ENCODE measurements at regions not wholly inside any gene's neighbourhood (a gene's known extent, or its start where the extent isn't known, plus 50 kb on each side); places are given as distances from the start of the nearest gene placed in this dataset.

DNA sequence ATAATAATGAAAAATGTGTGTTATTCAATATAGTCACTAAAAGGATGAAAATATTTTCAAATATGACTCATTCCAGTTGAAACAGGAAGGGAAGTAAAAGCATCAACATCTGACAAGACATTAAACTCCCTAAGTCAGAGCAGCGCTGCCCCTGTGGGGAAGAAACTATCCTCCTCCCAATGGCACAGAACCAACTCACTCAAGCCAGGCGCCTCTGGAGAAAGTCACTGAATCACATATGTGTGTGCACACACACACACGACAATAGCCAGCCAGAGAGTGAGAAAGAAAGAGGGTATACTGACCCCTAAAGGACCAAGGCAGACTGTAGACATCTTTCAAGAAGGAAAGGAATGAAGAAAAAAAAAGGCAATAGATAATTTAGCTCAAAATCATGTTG, 126.9 kb downstream of the SETD4 start:
- Histone ChIP-seq H4K20me1 (ENCODE audit: control insufficient read depth, insufficient read depth, insufficient read length) (no peaks in the 10 kb centered on the region), H3T11ph (ENCODE audit: low read length) (no peak overlapping the region), H3K56ac (ENCODE audit: insufficient read length, low read depth, low read length) (no peak overlapping the region), H3K79me2 (ENCODE audit: insufficient read depth, low read length) (no peaks in the 10 kb centered on the region), H3K9me3 (ENCODE audit: control insufficient read depth, low read depth, low read length) (no peaks in the 10 kb centered on the region), H4K8ac (replicated peaks; ENCODE audit: insufficient read length, low read depth, low read length) (no peak overlapping the region), H2AFZ (ENCODE audit: low read length) (no peak overlapping the region), H3K23ac (ENCODE audit: insufficient read length, low read depth, low read length) (no peak overlapping the region), H2BK120ac (ENCODE audit: low read depth, low read length, poor library complexity, severe bottlenecking) (no peak overlapping the region), H3K18ac (ENCODE audit: insufficient read length, low read depth, low read length) (no peak overlapping the region), H3K14ac (ENCODE audit: insufficient read depth, low read length) (no peak overlapping the region), H3K27ac (ENCODE audit: insufficient read length, low read depth, low read length) (no peak overlapping the region), H2BK5ac (ENCODE audit: insufficient read length, low read length) (no peak overlapping the region), H2BK15ac (ENCODE audit: low read depth, low read length) (no peak overlapping the region), H2BK20ac (ENCODE audit: low read depth, low read length, poor library complexity, severe bottlenecking) (no peak overlapping the region), H2AK5ac (ENCODE audit: insufficient read length, low read length) (no peak overlapping the region), H3K4me2 (ENCODE audit: insufficient read depth, insufficient read length, low read length) (no peak overlapping the region), H3K4me1 (ENCODE audit: insufficient read depth, low read length) (no peaks in the 10 kb centered on the region), H3K4ac (ENCODE audit: low read depth, low read length) (no peak overlapping the region), H3K23me2 (ENCODE audit: insufficient read length, low read depth, low read length, poor library complexity, severe bottlenecking) (no peaks in the 10 kb centered on the region), H3K79me1 (ENCODE audit: insufficient read depth, low read depth, low read length, poor library complexity, severe bottlenecking) (no peaks in the 10 kb centered on the region), H2BK12ac (ENCODE audit: insufficient read length, low read depth, low read length) (no peak overlapping the region), H3K27me3 (ENCODE audit: insufficient read depth, low read length) (no peaks in the 10 kb centered on the region), H4K91ac (ENCODE audit: insufficient read length, low read depth, low read length) (no peak overlapping the region), H3K9ac (ENCODE audit: extremely low read depth, insufficient read length, low read length) (no peak overlapping the region), H4K5ac (ENCODE audit: insufficient read length, low read depth, low read length) (no peak overlapping the region)
- 0 out of 4 replicates have a peak, but pooled peaks cover 0 to 1% of the 10 kb centered on the region in 2 experiments for H3K4me1 Mint-ChIP-seq
- no peak overlapping the region for H3K4me3 Mint-ChIP-seq
- TF ChIP-seq, protein P1, sequence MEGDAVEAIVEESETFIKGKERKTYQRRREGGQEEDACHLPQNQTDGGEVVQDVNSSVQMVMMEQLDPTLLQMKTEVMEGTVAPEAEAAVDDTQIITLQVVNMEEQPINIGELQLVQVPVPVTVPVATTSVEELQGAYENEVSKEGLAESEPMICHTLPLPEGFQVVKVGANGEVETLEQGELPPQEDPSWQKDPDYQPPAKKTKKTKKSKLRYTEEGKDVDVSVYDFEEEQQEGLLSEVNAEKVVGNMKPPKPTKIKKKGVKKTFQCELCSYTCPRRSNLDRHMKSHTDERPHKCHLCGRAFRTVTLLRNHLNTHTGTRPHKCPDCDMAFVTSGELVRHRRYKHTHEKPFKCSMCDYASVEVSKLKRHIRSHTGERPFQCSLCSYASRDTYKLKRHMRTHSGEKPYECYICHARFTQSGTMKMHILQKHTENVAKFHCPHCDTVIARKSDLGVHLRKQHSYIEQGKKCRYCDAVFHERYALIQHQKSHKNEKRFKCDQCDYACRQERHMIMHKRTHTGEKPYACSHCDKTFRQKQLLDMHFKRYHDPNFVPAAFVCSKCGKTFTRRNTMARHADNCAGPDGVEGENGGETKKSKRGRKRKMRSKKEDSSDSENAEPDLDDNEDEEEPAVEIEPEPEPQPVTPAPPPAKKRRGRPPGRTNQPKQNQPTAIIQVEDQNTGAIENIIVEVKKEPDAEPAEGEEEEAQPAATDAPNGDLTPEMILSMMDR (conservative IDR thresholded peaks at IDR 0.05), result peak; percentile 53
- H3K27me3 Mint-ChIP-seq (ENCODE audit: low read depth), result no peaks in the 10 kb centered on the region; the same call in 1 of the 2 replicates
- H3K9me3 Mint-ChIP-seq, result no peaks in the 10 kb centered on the region
- DNase-seq, result no peak
- H3K36me3 Mint-ChIP-seq (ENCODE audit: insufficient read depth in 1 of 3, low read depth in 3 of 3), result no peaks in the 10 kb centered on the region
- no CpG with 5 or more reads among the region's 3 CpGs for WGBS (ENCODE audit: extremely low coverage, insufficient read length, low lambda C conversion rate)
- no peak overlapping the region for H3K27ac Mint-ChIP-seq

Measured in H9 (cell line).